Stimulated activated CD4-positive, alpha-beta T cell treated with anti-CD3 and anti-CD28 coated beads, Interleukin-2, amount 100 ng/mL, for 4 hours (primary cell): ENCODE measurements at regions not wholly inside any gene's neighbourhood (a gene's known extent, or its start where the extent isn't known, plus 50 kb on each side); places are given as distances from the start of the nearest gene placed in this dataset.

Experiments
- DNase-seq: peaks from one replicate; pipeline ENCODE4 v3.0.0-alpha.2; 2020; ENCODE audit warnings: low read depth

DNA sequence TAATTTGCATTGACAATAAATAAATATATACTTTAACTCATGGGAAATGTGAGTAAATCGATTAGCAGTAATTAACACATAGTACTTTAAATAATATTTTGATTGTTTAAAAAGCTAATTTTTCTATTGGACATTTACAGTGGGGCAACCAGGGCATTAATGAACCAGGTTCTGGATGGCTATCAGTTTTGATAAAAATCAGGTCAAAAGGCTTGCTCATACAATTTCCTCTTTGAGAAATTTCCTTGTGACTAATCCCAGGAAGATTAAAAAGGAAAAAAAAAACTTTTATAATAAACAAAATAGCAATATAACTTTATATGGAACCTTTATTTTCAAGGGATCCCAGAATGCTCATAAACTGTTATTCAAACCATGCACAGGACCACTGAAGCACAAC lies 497.2 kb upstream of the ZEB2 start:
- no peak for DNase-seq

DNA sequence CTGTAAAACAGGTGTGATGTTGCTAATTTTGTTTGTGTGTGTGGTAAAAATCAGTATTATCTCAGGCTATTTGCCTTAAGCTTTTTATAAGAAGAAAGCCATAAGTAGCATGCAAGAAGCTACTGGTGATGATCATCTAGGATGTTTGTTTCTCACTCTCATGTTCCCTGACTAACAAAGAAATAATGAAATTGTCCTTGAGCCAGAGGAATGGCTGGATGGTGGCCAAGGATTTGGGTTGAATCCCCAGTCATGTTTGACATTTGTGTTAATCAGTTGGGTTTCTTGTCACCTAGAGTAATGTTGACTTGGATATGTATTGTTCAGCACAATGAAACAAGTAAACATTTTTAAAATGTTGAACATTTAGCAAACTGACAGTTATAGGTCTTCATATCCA lies 496.8 kb upstream of the ZEB2 start:
- DNase-seq: no peak

DNA sequence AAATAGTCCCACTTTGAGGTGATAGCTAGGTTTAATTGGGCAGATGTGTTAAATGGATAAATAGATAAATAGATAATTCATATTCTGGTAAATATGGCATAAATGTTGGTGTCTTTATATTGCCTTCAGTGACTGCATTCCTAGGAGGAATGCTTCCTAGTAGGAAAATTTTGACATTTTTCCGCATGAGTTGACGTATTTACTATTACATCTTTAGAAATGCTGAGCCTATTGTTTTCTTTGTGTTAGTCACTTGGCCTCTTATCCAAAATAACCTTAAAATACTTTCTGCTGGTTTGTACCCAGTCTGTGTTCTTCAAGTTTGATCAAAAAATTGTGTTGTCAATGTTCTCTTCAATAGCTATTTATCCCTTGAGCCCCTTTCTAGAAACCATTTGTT lies 495.6 kb upstream of the ZEB2 start:
- DNase-seq: no peak

DNA sequence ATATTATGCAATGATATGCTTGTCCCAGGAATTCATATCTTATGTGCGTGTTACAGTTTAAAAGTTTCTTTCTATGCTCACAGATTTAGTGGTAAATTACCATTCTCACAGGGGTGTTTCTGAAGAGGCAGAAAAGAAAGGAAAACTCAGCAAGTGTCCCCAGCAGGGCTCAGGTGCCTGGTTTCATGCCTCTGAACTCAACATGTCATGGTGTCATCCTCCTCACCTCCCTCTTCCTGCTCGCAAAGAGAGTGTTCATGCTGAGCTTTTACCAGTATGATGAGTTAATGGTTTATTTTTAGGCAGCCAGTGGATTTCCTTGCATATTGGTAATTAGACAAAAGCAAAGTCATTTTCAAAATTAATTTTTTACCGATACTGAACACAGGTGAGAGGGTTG lies 492.9 kb upstream of the ZEB2 start:
- no peak for DNase-seq

DNA sequence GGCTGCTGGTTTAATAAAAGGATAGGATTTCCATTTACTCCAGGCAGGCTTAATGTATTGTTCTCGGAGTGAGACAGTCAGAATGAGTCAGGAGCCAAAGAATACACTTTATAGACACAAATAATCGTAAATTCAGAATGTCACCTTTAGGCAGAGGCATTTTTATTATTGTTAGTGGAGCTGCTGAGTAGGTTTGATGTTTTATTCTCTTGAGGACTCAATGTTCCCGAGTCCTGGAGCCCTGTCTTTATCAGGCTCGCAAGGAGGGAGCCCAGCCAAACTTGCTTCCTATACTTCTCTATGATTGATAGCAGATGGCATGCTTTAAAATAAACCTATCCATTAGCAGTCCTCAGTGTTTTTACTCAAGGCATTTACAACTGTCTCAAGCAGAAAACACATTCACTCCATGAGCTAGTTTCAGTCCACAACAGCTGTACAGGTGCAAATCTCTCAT lies 492.3 kb upstream of the ZEB2 start:
- DNase-seq: no peak

DNA sequence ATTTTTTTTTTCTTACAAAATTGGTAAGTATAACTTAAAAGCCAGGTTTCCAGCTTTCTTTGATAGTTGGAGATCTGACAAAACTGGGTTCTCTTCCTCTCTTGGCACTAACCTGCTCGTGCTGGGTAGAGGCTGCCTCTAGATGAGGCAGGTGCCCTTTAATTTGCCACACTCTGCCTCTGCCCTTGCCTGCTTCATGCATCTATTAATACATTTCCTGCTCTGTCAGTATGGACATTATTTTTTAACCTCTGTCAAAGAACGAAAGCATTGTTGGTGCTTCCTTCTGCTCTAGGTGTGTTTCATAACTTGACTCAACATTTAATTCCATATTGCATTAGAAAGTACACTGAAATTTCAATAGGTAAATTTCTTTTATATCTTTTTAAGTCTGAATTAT lies 490.7 kb upstream of the ZEB2 start:
- no peak for DNase-seq

DNA sequence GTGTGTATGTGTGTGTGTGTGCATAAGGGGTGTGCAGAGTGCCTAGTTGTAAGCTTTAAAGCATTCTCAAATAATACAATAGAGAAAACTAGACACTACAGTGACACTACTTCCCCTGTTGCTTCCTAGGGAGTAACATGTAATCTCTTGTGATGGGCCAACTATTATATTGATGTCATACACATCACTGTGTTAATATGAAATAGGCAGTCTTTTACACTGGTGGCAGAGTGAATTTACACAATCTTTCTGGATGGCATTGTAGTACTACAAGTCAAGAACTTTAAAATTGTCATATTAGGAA lies 488.0 kb upstream of the ZEB2 start:
- no peak for DNase-seq

DNA sequence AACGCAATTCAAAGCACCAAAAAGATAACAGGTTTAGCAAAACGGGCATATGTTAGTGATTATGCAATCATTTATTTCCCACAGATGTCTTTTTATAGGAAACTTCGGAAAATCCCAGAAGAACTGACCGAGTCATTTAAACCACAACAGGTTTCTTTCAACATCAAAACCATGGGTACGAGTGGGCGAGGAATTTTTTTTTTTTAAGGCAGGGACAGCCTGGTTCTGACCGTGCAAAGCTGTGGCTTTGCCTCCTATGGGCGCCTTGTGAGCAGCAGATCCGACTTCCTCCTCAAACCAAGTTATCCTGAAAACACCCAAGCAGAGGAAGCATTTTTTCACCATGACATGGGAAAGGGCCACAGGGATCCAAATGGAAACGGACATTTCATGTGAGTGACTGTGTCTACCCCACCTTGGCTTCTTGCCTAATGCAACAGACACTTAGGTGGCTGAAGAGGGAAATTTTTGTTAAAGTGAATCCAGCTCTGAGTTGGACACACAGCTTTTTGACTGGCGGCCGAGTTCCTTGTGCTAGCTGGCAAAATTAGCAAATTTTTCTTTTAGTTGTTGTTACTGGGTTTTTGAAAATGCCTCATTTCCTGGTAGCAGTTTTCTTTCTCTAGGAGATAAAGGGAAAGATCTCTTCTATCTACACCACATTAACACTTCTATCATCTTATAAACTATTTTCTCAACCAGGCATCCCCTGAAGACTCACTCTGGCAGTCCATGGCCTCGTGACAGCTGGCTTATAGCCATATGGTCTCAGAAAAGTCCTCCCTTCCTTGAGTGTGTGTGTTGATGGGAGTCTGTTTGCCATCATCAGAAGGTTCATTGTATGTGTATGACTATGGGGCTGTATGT lies 487.4 kb upstream of the ZEB2 start:
- DNase-seq: no peak

DNA sequence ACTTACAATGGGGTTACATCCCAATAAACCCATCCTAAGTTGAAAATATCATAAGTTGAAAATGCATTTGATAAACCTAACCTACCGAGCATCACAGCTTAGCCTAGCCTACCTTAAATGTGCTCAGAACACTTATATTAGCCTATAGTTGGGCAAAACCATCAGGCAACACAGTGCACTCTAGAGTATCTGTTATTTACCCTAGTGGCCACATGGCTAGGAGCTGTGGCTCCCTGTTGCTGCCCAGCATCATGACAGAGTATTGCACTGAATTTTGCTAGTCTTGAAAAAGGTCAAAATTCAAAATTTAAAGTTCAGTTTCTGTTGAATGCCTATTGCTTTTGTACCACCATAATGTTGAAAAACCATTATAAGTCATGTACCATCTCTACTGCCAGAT lies 482.7 kb upstream of the ZEB2 start:
- no peak for DNase-seq

DNA sequence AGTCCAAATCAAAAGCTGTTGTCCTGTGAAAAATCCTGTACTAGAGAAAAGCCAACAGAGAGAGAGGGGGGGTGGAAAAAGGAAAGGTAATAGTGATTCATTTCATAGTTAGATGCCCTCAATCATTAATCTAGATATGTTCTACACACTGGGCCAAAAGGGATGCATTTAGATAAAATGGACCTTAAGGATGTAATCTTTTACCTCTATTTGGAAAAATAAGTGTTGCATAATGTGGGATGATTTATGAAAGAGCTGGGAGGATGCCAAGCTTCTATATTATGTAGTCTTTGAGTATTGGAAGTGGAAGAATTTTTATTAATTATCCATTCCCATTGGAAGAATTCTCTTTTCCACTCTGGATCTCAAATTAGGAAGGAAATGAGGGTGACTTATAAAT lies 480.5 kb upstream of the ZEB2 start:
- DNase-seq: no peak

DNA sequence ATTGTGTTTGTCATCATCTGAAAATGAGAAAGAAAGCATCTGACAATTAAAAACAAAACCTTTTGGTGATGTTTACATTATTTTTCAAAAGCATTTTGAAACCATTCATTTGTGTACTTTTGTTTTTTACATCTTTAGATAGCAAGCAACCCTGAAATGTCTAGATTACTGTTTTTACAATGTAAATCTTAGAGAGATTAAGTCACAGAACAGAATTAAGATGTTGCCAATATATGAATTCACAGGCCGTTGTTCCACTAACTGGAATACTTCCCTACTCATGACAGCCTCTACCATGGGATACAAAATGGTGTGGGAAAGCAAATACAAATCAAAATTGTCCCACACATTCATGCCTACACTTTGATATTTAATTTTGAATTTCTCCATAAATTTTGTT lies 480.0 kb upstream of the ZEB2 start:
- no peak for DNase-seq

DNA sequence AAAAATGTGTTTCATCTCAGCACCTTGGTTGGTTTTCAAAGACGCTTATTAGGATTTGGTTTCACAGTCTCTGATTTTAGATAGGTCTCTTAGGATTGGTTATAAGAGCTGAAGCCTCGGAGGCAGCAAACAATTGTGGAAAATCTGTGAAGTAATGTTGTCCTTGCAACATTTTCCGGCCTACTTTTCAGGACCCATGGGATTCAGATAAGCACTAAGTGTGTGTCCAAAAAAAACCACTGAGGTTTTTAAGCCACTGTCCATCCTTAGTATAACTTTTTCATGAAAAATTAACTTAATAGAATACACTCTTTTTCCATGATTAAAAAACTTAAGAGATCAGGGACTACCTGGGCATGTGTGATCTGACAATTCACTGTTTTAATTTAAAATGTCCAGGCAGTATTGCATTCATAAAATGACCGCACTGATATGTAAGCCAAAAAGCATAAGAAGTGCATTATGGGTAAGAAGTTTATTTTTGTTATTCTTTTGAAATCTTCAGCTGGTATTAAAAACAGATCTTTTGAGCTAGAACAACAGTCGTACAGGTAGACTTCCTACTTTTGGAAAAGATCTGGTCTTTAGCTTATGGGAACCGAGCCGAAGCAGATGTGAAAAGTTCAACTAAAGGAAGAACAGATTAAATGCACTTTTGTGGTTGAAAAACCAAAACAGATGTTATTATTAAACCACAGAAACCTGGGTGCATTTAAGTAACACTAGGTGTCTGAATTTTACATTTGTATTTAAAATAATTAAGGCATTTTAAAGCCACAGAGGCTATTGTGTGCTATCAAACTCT lies 479.4 kb upstream of the ZEB2 start:
- no peak for DNase-seq

DNA sequence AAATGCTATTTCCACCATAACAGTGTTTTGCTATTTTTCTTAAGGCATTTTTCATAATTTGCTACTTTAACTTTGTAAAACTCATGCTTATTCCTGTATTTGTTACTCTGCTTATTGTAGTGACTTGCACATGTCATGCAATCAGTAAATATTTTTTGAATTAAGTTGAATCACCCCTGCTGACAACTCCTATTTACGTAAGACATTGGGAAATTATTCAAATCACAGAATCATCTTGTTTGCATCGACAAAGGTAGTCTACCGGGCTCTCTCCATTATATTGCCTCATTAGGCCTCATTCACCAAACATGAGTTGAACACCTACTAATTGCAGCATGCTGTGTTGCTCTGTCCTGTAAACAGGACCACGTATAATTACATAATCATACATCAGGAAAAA lies 478.5 kb upstream of the ZEB2 start:
- DNase-seq: no peak

DNA sequence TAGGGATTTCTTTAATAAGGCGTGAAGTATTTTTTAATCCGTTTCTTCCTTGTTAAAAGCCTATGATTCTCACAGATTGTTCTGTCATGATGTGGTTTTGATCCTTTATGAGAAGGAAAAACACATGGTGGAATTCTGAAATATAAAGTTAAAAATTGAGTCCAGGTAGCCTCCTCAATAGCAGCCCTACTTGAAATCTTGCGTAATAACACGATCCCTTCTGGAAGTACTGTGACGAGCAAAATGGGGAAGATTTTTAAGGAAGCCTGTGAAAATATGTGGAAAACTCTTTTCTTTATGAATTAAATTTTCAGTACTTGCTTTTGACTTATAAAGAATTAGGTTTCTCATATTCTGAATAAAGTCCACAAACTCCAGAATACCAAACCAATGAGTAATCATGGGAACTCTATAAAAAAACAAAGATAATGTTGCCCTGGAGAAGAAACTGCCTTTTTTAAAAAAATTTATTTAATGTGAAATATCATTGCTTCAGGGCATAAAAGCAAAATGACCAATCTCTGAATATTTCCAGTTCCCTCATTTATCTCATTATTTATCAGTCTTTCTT lies 476.4 kb upstream of the ZEB2 start:
- no peak for DNase-seq

DNA sequence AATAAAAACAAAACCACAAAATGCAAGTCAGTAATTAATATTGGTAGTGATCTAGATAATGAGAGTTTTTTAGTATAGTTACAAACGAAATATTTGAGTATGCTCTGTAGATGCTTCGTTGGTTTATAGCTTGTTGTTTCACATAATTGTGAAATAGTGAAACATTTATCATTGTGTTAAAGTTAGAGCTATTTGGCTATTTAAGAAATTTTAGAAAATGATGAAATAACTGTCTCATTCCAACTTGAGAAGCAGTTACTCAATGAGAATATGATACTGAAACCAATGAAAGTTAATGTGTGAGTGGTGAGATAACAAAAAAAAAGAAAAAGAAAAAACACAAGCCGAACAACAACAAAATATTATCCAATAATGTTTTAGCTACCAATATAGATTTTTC lies 475.6 kb upstream of the ZEB2 start:
- no peak for DNase-seq

DNA sequence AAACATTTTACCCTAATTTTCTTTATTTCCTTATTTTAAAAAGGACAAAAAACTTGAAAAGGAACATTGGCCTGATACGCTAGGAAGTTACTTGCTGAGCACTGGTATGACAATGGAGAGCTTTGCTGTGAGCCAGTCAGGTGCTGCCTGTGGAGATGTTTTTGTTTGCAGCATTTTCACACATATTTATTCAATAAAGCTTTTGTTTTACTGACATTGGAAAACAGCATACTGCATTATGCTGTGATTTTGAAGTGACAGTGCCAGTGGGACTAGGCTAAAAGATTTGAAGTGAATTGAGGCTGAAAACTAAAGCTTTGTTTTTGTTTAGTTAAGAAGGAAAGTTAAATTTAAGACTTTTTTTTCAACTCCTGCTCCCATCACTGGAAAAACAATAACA lies 470.7 kb upstream of the ZEB2 start:
- DNase-seq: no peak

DNA sequence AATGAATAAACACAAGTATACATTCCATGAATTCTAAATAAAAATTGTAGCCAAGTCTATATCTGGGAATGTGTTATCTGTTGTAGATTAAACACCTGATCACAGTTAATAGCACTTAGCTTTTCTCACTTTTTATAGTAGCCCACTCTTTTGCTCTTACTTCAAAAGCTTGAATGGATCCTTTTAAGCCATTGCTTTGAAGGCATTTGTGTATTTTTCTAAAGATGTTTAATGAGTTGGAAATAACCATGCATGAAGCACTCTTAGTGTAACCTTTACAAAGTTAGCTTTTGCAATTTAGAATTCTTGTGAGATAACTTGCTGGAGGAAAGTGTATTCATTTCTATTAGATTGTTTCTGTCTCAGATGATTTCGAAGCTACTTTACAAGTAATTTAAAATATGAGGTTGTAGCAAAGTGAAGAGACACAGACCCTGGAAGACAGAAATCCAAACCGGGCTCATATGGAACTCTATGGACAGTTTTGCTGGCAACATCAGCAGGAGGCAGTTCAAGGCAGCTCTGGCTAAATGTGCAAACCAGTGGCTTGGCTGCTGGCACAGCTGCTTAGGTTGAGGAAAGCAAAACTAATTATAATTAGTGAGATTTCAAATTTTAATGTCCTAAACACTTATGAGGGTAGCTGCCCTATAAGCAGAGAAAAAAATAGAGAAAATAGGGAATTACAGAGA lies 469.8 kb upstream of the ZEB2 start:
- no peak for DNase-seq

DNA sequence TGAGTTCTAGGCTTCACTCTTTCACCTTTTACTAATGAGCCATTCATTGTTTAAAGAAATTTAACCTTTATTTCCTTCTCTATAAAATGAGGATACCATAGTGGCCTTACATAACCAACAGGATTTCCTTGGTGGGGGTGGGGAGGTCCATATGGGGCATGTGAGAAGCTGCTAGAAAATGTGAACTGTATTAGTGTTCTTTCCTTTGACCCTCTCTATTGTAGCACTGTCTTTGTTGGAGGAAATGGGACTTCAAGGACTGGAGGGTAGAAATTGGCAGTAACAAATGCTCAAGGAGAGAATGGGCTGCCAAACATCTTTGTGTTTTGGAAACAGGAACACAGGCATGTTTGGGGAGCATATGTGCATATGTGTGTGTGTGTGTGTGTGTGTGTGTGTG lies 468.7 kb upstream of the ZEB2 start:
- DNase-seq: no peak

DNA sequence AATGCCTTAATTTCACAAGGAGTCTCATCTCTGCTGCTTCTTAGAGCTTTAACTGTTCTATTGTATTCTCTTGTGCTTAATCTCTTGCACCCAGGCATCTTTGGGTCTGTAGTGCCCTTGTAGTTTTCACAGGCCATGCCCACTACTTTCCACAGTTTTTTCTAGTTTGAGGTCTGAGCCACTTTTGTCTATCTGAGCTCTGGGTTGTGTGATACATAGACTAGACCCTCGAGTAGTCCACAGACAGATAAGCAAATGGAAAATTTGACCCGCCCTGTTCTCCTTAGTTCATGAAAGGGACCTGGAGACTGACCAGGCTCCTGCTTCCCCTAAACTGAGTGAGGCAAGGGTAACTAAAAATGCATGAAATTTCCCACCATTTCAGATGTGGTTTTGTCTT lies 466.8 kb upstream of the ZEB2 start:
- DNase-seq: no peak

DNA sequence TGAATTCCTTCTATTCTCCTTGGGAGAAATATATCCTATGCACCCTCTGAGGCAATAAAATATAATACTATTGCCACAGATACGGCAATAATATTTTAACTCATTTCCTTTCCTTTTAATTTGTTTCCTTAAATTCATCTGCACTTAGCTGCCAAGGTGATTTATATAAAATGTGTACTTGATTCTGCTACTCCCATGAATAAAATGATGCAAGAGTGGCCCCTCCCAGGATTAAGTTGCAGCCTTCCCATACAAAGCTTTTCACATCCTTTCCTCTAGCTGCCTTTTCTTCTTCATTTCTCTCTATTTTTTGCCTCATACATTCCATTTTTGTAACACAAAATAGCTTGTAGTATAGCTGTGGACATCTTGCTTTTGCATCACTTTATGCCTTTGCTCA lies 464.1 kb upstream of the ZEB2 start:
- no peak for DNase-seq

DNA sequence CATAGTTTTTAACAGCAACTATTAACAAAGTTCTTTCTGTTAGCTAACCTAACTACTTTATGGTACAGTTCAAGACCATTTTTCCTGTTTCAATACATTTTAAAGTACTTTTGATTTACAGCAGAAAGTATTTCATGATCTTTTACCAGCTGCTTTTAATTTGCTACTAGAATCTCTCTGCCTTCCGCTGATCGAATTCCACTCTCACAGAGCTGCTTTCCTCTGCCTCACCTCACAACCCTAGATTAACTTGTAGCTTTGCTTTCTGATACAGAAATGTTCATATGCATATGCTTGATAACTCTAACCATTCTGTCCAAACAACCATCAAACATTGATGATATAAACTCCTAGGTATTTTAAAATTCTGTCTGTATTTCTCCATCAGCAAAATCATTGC lies 463.2 kb upstream of the ZEB2 start:
- no peak for DNase-seq

DNA sequence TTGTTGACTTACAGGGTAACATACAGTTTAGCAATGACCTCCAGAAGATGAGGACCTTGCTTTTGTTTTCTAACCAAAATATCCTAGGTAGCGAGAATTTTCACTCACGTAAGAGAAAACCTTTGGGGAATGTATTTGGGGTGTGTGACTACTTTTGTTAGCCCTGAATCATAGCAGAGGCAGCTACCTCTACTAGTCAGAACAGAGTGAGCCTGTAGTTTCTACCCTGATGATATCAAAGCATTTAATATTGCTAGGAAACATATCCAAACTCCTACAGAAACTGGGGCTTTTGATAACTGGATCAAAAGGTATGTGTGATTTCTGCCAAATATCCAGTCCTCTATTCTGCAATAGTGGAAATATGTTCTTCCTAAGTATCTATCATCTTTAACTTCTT lies 462.6 kb upstream of the ZEB2 start:
- no peak for DNase-seq

DNA sequence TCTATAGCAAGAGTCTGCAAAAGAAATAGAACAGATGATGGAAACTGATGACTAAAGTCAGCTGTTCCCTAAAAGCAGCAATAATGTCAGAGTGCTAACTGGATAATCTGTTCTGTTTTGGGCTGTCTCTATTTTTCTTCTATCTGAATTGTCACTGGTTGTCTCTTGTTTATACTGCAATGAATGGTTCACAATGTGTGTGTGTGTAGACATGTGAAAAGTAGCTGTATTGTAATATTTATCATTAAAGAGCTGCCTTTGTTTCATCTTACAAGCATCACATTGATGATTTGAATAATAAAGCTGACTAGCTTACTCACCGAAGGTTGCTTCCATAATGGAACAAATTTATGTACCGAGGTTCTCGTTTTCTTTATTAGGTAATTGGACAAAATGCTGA lies 456.0 kb upstream of the ZEB2 start:
- no peak for DNase-seq
